ENCODE measurements at regions not wholly inside any gene's neighbourhood (a gene's known extent, or its start where the extent isn't known, plus 50 kb on each side); places are given as distances from the start of the nearest gene placed in this dataset.
"Not testable (repeated sequence)": the region's sequence is repeated elsewhere in the genome, so short reads cannot be mapped to it uniquely, and the experiment has no call there.

GRCh38 chrX:81412857-81413256 lies 211.0 kb downstream of the SH3BGRL start:
- TF ChIP-seq POLR2A, POLR2AphosphoS5, CTCF (IDR thresholded peaks at IDR 0.05): not testable (repeated sequence)
